ENCODE measurements at regions not wholly inside any gene's neighbourhood (a gene's known extent, or its start where the extent isn't known, plus 50 kb on each side); places are given as distances from the start of the nearest gene placed in this dataset.
A peak's percentile ranks its signal among the peaks of the same experiment; 100 is the strongest.
"Not testable (repeated sequence)": the region's sequence is repeated elsewhere in the genome, so short reads cannot be mapped to it uniquely, and the experiment has no call there.

DNA sequence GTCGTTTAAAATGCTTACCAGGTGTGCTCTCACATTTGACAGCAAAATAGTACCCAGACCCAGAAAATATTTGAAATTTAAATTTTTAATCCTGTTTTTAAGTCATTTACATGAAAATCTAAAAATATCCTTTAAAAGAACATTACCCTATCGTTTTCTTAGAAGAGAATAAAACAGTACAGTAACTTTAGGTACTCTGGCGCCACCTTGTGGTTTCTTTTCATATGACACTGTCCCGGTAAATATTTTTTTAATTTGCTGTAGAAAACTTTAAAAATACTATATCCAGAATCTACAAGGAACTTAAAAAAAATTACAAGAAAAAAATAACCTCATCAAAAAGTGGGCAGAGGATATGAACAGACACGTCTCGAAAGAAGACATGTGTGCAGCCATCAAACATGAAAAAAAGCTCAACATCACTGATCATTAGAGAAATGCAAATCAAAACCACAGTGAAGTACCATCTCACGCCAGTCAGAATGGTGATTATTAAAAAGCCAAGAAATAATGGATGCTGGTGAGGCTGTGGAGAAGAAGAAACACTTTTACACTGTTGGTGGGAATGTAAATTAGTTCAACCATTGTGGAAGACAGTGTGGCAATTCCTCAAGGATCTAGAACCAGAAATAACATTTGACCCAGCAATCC lies 129.2 kb downstream of the RGS21 start:
- Histone ChIP-seq H3K4me1 (ENCODE audit: control insufficient read depth, insufficient read depth, low read length) (no peaks in the 10 kb centered on the region), H3K27me3 (ENCODE audit: control insufficient read depth in 1 of 2, insufficient read depth in 2 of 2, low read length in 2 of 2) (no peaks in the 10 kb centered on the region), H3K9me3 (ENCODE audit: control insufficient read depth in 2 of 2, low read length in 2 of 2) (no peaks in the 10 kb centered on the region), H3K9ac (ENCODE audit: low read length in 2 of 2) (no peak overlapping the region), H3K27ac (ENCODE audit: low read length) (no peak overlapping the region), H3K4me3 (ENCODE audit: low read length in 2 of 2) (no peak overlapping the region), H3K36me3 (ENCODE audit: control insufficient read depth in 2 of 2, insufficient read depth in 2 of 2, low read length in 2 of 2) (no peaks in the 10 kb centered on the region)

- H3K9me3 ChIP-seq (ENCODE audit: control insufficient read depth in 2 of 2, low read length in 2 of 2), result no peaks in the 10 kb centered on the region
- H3K4me1 ChIP-seq (ENCODE audit: control insufficient read depth, insufficient read depth, low read length), result no peaks in the 10 kb centered on the region
- no peaks in the 10 kb centered on the region for H3K36me3 ChIP-seq (ENCODE audit: control insufficient read depth in 2 of 2, insufficient read depth in 2 of 2, low read length in 2 of 2)
- H3K9ac ChIP-seq (ENCODE audit: low read length in 2 of 2), result no peak overlapping the region
- no peaks in the 10 kb centered on the region for H3K27me3 ChIP-seq (ENCODE audit: control insufficient read depth in 1 of 2, insufficient read depth in 2 of 2, low read length in 2 of 2)
- H3K4me3 ChIP-seq (ENCODE audit: low read length in 2 of 2), result no peak overlapping the region
- H3K27ac ChIP-seq (ENCODE audit: low read length), result no peak overlapping the region
Measured at GRCh38 chr1:192448026-192448578, 127.5 kb upstream of the RGS1 start.

- no peak overlapping the region for H3K4me3 ChIP-seq (ENCODE audit: low read length in 2 of 2)
- H3K9me3 ChIP-seq (ENCODE audit: control insufficient read depth in 2 of 2, low read length in 2 of 2), result no peaks in the 10 kb centered on the region
- no peaks in the 10 kb centered on the region for H3K4me1 ChIP-seq (ENCODE audit: control insufficient read depth, insufficient read depth, low read length)
- H3K27ac ChIP-seq (ENCODE audit: low read length), result no peak overlapping the region
- H3K27me3 ChIP-seq (ENCODE audit: control insufficient read depth in 1 of 2, insufficient read depth in 2 of 2, low read length in 2 of 2), result no peaks in the 10 kb centered on the region
- H3K9ac ChIP-seq (ENCODE audit: low read length in 2 of 2), result no peak overlapping the region
- H3K36me3 ChIP-seq (ENCODE audit: control insufficient read depth in 2 of 2, insufficient read depth in 2 of 2, low read length in 2 of 2), result no peaks in the 10 kb centered on the region
Measured at GRCh38 chr1:192453360-192453992, 122.1 kb upstream of the RGS1 start.

- no peak overlapping the region for H3K9ac ChIP-seq (ENCODE audit: low read length in 2 of 2)
- H3K4me1 ChIP-seq (ENCODE audit: control insufficient read depth, insufficient read depth, low read length), result no peaks in the 10 kb centered on the region
- H3K27me3 ChIP-seq (ENCODE audit: control insufficient read depth in 1 of 2, insufficient read depth in 2 of 2, low read length in 2 of 2), result no peaks in the 10 kb centered on the region
- no peak overlapping the region for H3K27ac ChIP-seq (ENCODE audit: low read length)
- no peaks in the 10 kb centered on the region for H3K36me3 ChIP-seq (ENCODE audit: control insufficient read depth in 2 of 2, insufficient read depth in 2 of 2, low read length in 2 of 2)
- H3K9me3 ChIP-seq (ENCODE audit: control insufficient read depth in 2 of 2, low read length in 2 of 2), result no peaks in the 10 kb centered on the region
- H3K4me3 ChIP-seq (ENCODE audit: low read length in 2 of 2), result no peak overlapping the region
Measured at GRCh38 chr1:192459467-192459866, 116.1 kb upstream of the RGS1 start.

- Histone ChIP-seq H3K9ac (ENCODE audit: low read length in 2 of 2) (no peak overlapping the region), H3K36me3 (ENCODE audit: control insufficient read depth in 2 of 2, insufficient read depth in 2 of 2, low read length in 2 of 2) (no peaks in the 10 kb centered on the region), H3K4me3 (ENCODE audit: low read length in 2 of 2) (no peak overlapping the region), H3K27ac (ENCODE audit: low read length) (no peak overlapping the region), H3K9me3 (ENCODE audit: control insufficient read depth in 2 of 2, low read length in 2 of 2) (no peaks in the 10 kb centered on the region), H3K27me3 (ENCODE audit: control insufficient read depth in 1 of 2, insufficient read depth in 2 of 2, low read length in 2 of 2) (no peaks in the 10 kb centered on the region), H3K4me1 (ENCODE audit: control insufficient read depth, insufficient read depth, low read length) (no peaks in the 10 kb centered on the region)
Measured at GRCh38 chr1:192461684-192462083, 113.9 kb upstream of the RGS1 start.

GRCh38 chr1:192462616-192463015 lies 113.0 kb upstream of the RGS1 start:
- Histone ChIP-seq H3K36me3 (ENCODE audit: control insufficient read depth in 2 of 2, insufficient read depth in 2 of 2, low read length in 2 of 2) (no peaks in the 10 kb centered on the region), H3K4me1 (ENCODE audit: control insufficient read depth, insufficient read depth, low read length) (no peaks in the 10 kb centered on the region), H3K27ac (ENCODE audit: low read length) (no peak overlapping the region), H3K9ac (ENCODE audit: low read length in 2 of 2) (no peak overlapping the region), H3K9me3 (ENCODE audit: control insufficient read depth in 2 of 2, low read length in 2 of 2) (no peaks in the 10 kb centered on the region), H3K4me3 (ENCODE audit: low read length in 2 of 2) (no peak overlapping the region), H3K27me3 (ENCODE audit: control insufficient read depth in 1 of 2, insufficient read depth in 2 of 2, low read length in 2 of 2) (no peaks in the 10 kb centered on the region)

GRCh38 chr1:192463661-192464060 lies 111.9 kb upstream of the RGS1 start:
- Histone ChIP-seq H3K4me3 (ENCODE audit: low read length in 2 of 2) (no peak overlapping the region), H3K4me1 (ENCODE audit: control insufficient read depth, insufficient read depth, low read length) (no peaks in the 10 kb centered on the region), H3K9ac (ENCODE audit: low read length in 2 of 2) (no peak overlapping the region), H3K27me3 (ENCODE audit: control insufficient read depth in 1 of 2, insufficient read depth in 2 of 2, low read length in 2 of 2) (no peaks in the 10 kb centered on the region), H3K9me3 (ENCODE audit: control insufficient read depth in 2 of 2, low read length in 2 of 2) (no peaks in the 10 kb centered on the region), H3K36me3 (ENCODE audit: control insufficient read depth in 2 of 2, insufficient read depth in 2 of 2, low read length in 2 of 2) (no peaks in the 10 kb centered on the region), H3K27ac (ENCODE audit: low read length) (no peak overlapping the region)

DNA sequence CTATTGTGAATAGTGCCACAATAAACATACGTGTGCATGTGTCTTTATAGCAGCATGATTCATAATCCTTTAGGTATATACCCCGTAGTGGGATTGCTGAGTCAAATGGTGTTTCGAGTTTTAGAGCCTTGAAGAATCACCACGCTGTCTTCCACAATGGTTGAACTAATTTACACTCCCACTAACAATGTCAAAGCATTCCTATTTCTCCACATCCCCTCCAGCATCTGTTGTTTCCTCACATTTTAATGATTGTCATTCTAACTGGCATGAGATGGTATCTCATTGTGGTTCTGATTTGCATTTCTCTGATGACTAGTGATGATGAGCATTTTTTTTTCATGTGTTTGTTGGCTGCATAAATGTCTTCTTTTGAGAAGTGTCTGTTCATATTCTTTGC lies 110.4 kb upstream of the RGS1 start:
- not testable (repeated sequence) for H3K9me3 ChIP-seq (ENCODE audit: control insufficient read depth in 2 of 2, low read length in 2 of 2); H3K27me3 ChIP-seq (ENCODE audit: control insufficient read depth in 1 of 2, insufficient read depth in 2 of 2, low read length in 2 of 2); H3K4me1 ChIP-seq (ENCODE audit: control insufficient read depth, insufficient read depth, low read length); H3K9ac ChIP-seq (ENCODE audit: low read length in 2 of 2); H3K27ac ChIP-seq (ENCODE audit: low read length); H3K36me3 ChIP-seq (ENCODE audit: control insufficient read depth in 2 of 2, insufficient read depth in 2 of 2, low read length in 2 of 2); H3K4me3 ChIP-seq (ENCODE audit: low read length in 2 of 2)

GRCh38 chr1:192474080-192474683 lies 101.4 kb upstream of the RGS1 start:
- Histone ChIP-seq H3K4me3 (ENCODE audit: low read length in 2 of 2) (no peak overlapping the region), H3K4me1 (ENCODE audit: control insufficient read depth, insufficient read depth, low read length) (no peaks in the 10 kb centered on the region), H3K27ac (ENCODE audit: low read length) (no peak overlapping the region), H3K27me3 (ENCODE audit: control insufficient read depth in 1 of 2, insufficient read depth in 2 of 2, low read length in 2 of 2) (no peaks in the 10 kb centered on the region), H3K9me3 (ENCODE audit: control insufficient read depth in 2 of 2, low read length in 2 of 2) (no peaks in the 10 kb centered on the region), H3K9ac (ENCODE audit: low read length in 2 of 2) (no peak overlapping the region), H3K36me3 (ENCODE audit: control insufficient read depth in 2 of 2, insufficient read depth in 2 of 2, low read length in 2 of 2) (no peaks in the 10 kb centered on the region)

- Histone ChIP-seq H3K36me3 (ENCODE audit: control insufficient read depth in 2 of 2, insufficient read depth in 2 of 2, low read length in 2 of 2) (no peaks in the 10 kb centered on the region), H3K27me3 (ENCODE audit: control insufficient read depth in 1 of 2, insufficient read depth in 2 of 2, low read length in 2 of 2) (no peaks in the 10 kb centered on the region), H3K4me1 (ENCODE audit: control insufficient read depth, insufficient read depth, low read length) (no peaks in the 10 kb centered on the region), H3K4me3 (ENCODE audit: low read length in 2 of 2) (no peak overlapping the region), H3K9me3 (ENCODE audit: control insufficient read depth in 2 of 2, low read length in 2 of 2) (no peaks in the 10 kb centered on the region), H3K27ac (ENCODE audit: low read length) (no peak overlapping the region), H3K9ac (ENCODE audit: low read length in 2 of 2) (no peak overlapping the region)
Measured at GRCh38 chr1:192475329-192475728, 100.2 kb upstream of the RGS1 start.

- Histone ChIP-seq H3K4me1 (ENCODE audit: control insufficient read depth, insufficient read depth, low read length) (no peaks in the 10 kb centered on the region), H3K9ac (ENCODE audit: low read length in 2 of 2) (no peak overlapping the region), H3K27ac (ENCODE audit: low read length) (peak overlapping the region; percentile 26), H3K27me3 (ENCODE audit: control insufficient read depth in 1 of 2, insufficient read depth in 2 of 2, low read length in 2 of 2) (no peaks in the 10 kb centered on the region), H3K4me3 (ENCODE audit: low read length in 2 of 2) (no peak overlapping the region), H3K9me3 (ENCODE audit: control insufficient read depth in 2 of 2, low read length in 2 of 2) (no peaks in the 10 kb centered on the region), H3K36me3 (ENCODE audit: control insufficient read depth in 2 of 2, insufficient read depth in 2 of 2, low read length in 2 of 2) (no peaks in the 10 kb centered on the region)
Measured at GRCh38 chr1:192475970-192476369, 99.6 kb upstream of the RGS1 start.
